ENCODE measurements at regions not wholly inside any gene's neighbourhood (a gene's known extent, or its start where the extent isn't known, plus 50 kb on each side); places are given as distances from the start of the nearest gene placed in this dataset.

- Histone ChIP-seq H3K27ac (ENCODE audit: low read depth, low read length) (no peak overlapping the region), H3K4me3 (ENCODE audit: low read length) (no peak overlapping the region), H3K4me1 (ENCODE audit: control insufficient read depth, low read length) (no peaks in the 10 kb centered on the region), H3F3A (ENCODE audit: control insufficient read depth, insufficient read depth) (no peaks in the 10 kb centered on the region), H3K36me3 (ENCODE audit: control insufficient read depth, low read length) (no peaks in the 10 kb centered on the region), H4K20me1 (ENCODE audit: control insufficient read depth, insufficient read depth, low read depth, low read length) (no peaks in the 10 kb centered on the region), H3K4me2 (ENCODE audit: low read length) (no peak overlapping the region), H3K27me3 (ENCODE audit: control insufficient read depth, low read length) (no peaks in the 10 kb centered on the region), H3K9me2 (replicated peaks; ENCODE audit: control insufficient read depth, low read length) (no peaks in the 10 kb centered on the region), H3K9me3 (ENCODE audit: control insufficient read depth, insufficient read depth, low read length) (no peaks in the 10 kb centered on the region), H3K79me2 (ENCODE audit: control insufficient read depth, low read length) (no peaks in the 10 kb centered on the region)
- TF ChIP-seq EZH2phosphoT487 (IDR thresholded peaks at IDR 0.05; ENCODE audit: borderline replicate concordance, low read length) (no peak), CTCF (IDR thresholded peaks at IDR 0.05; ENCODE audit: low read depth, low read length, poor library complexity, severe bottlenecking) (no peak)
Observed at GRCh38 chr2:153393518-153393917, 85.0 kb downstream of the RPRM start.

- no peak overlapping the region for H3K27ac ChIP-seq (ENCODE audit: low read depth, low read length)
- H3K9me2 ChIP-seq (replicated peaks; ENCODE audit: control insufficient read depth, low read length): no peaks in the 10 kb centered on the region
- H4K20me1 ChIP-seq (ENCODE audit: control insufficient read depth, insufficient read depth, low read depth, low read length): no peaks in the 10 kb centered on the region
- H3K79me2 ChIP-seq (ENCODE audit: control insufficient read depth, low read length): no peaks in the 10 kb centered on the region
- no peaks in the 10 kb centered on the region for H3K9me3 ChIP-seq (ENCODE audit: control insufficient read depth, insufficient read depth, low read length)
- no peak overlapping the region for H3K4me2 ChIP-seq (ENCODE audit: low read length)
- no peaks in the 10 kb centered on the region for H3K36me3 ChIP-seq (ENCODE audit: control insufficient read depth, low read length)
- no peak for TF ChIP-seq CTCF (IDR thresholded peaks at IDR 0.05; ENCODE audit: low read depth, low read length, poor library complexity, severe bottlenecking)
- no peak for TF ChIP-seq EZH2phosphoT487 (IDR thresholded peaks at IDR 0.05; ENCODE audit: borderline replicate concordance, low read length)
- no peaks in the 10 kb centered on the region for H3F3A ChIP-seq (ENCODE audit: control insufficient read depth, insufficient read depth)
- H3K27me3 ChIP-seq (ENCODE audit: control insufficient read depth, low read length): no peaks in the 10 kb centered on the region
- H3K4me1 ChIP-seq (ENCODE audit: control insufficient read depth, low read length): no peaks in the 10 kb centered on the region
- H3K4me3 ChIP-seq (ENCODE audit: low read length): no peak overlapping the region
Observed at GRCh38 chr2:153391131-153391530, 87.4 kb downstream of the RPRM start.

GRCh38 chr2:153388246-153388645, 90.3 kb downstream of the RPRM start:
- Histone ChIP-seq H3K36me3 (ENCODE audit: control insufficient read depth, low read length) (no peaks in the 10 kb centered on the region), H3K9me2 (replicated peaks; ENCODE audit: control insufficient read depth, low read length) (no peaks in the 10 kb centered on the region)
- TF ChIP-seq CTCF (IDR thresholded peaks at IDR 0.05; ENCODE audit: low read depth, low read length, poor library complexity, severe bottlenecking): no peak

GRCh38 chr2:153387203-153387602, 91.4 kb downstream of the RPRM start:
- Histone ChIP-seq H3K9me3 (ENCODE audit: control insufficient read depth, insufficient read depth, low read length) (no peaks in the 10 kb centered on the region), H3K27me3 (ENCODE audit: control insufficient read depth, low read length) (no peaks in the 10 kb centered on the region), H3K9me2 (replicated peaks; ENCODE audit: control insufficient read depth, low read length) (no peaks in the 10 kb centered on the region), H4K20me1 (ENCODE audit: control insufficient read depth, insufficient read depth, low read depth, low read length) (no peaks in the 10 kb centered on the region), H3K4me3 (ENCODE audit: low read length) (no peak overlapping the region), H3K36me3 (ENCODE audit: control insufficient read depth, low read length) (no peaks in the 10 kb centered on the region), H3K4me2 (ENCODE audit: low read length) (no peak overlapping the region), H3K4me1 (ENCODE audit: control insufficient read depth, low read length) (no peaks in the 10 kb centered on the region), H3K27ac (ENCODE audit: low read depth, low read length) (no peak overlapping the region), H3F3A (ENCODE audit: control insufficient read depth, insufficient read depth) (no peaks in the 10 kb centered on the region), H3K79me2 (ENCODE audit: control insufficient read depth, low read length) (no peaks in the 10 kb centered on the region)
- TF ChIP-seq CTCF (IDR thresholded peaks at IDR 0.05; ENCODE audit: low read depth, low read length, poor library complexity, severe bottlenecking): no peak
- TF ChIP-seq EZH2phosphoT487 (IDR thresholded peaks at IDR 0.05; ENCODE audit: borderline replicate concordance, low read length): no peak

More at GRCh38 chr2:153388246-153388645, 90.3 kb downstream of the RPRM start:
- Histone ChIP-seq H3K79me2 (ENCODE audit: control insufficient read depth, low read length) (no peaks in the 10 kb centered on the region), H3K9me3 (ENCODE audit: control insufficient read depth, insufficient read depth, low read length) (no peaks in the 10 kb centered on the region), H3K4me2 (ENCODE audit: low read length) (no peak overlapping the region), H3K27ac (ENCODE audit: low read depth, low read length) (no peak overlapping the region), H3F3A (ENCODE audit: control insufficient read depth, insufficient read depth) (no peaks in the 10 kb centered on the region), H3K4me3 (ENCODE audit: low read length) (no peak overlapping the region), H3K4me1 (ENCODE audit: control insufficient read depth, low read length) (no peaks in the 10 kb centered on the region), H3K27me3 (ENCODE audit: control insufficient read depth, low read length) (no peaks in the 10 kb centered on the region), H4K20me1 (ENCODE audit: control insufficient read depth, insufficient read depth, low read depth, low read length) (no peaks in the 10 kb centered on the region)

Measured in DOHH2 (cell line).